Fibroblast of lung (primary cell): ENCODE measurements at regions not wholly inside any gene's neighbourhood (a gene's known extent, or its start where the extent isn't known, plus 50 kb on each side); places are given as distances from the start of the nearest gene placed in this dataset.

Experiments
- CTCF ChIP-seq, 2 donors: IDR thresholded peaks in 1 of 2; conservative IDR thresholded peaks in 1 of 2; 1 replicate in 1 of 2; 2 replicates in 1 of 2; pipeline ENCODE4 v1.5.1; 2011 to 2012; ENCODE audit warnings: low read length in 2 of 2, control low read depth in 1 of 2, inconsistent platforms in 1 of 2, low read depth in 1 of 2, mild to moderate bottlenecking in 1 of 2
- EZH2 ChIP-seq: IDR thresholded peaks from 2 replicates; pipeline ENCODE4 v1.5.1; 2012; ENCODE audit warnings: low read length, control low read depth, mild to moderate bottlenecking; ENCODE audit errors: missing control alignments

DNA sequence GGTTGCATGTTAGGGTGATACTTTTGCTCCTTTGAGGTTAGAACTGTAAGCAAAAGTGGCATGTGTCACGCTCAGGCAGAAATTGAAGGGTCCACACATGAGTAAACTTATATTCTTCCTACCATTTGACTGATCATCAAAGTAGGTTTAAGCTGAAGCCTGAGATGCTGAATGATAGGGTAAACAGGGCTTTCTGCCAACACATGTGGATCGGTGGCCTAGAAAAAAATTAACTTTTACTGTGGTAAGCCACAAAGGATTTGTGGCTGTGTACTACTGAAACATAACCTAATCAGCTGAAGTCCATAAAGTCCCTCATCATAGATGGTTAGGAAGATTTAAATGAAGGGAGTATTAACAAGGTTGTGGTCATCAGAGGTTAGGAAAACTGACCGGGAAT lies 1070.1 kb downstream of the STPG2 start:
- no peak for TF ChIP-seq EZH2
- no peak for TF ChIP-seq CTCF (conservative IDR thresholded peaks at IDR 0.05 in 1 of 2, IDR thresholded peaks at IDR 0.05 in 1 of 2; ENCODE audit: low read depth in 1 of 2, low read length in 2 of 2)
